Spleen (tissue), 7 donors: ENCODE measurements at regions not wholly inside any gene's neighbourhood (a gene's known extent, or its start where the extent isn't known, plus 50 kb on each side); places are given as distances from the start of the nearest gene placed in this dataset.

ENCODE experiments used
- CTCF ChIP-seq, 11 experiments: fragments of 200-600 bp in 7 of 11; fragments of 450-650 bp in 4 of 11; sonication (generic) in 4 of 11; IDR thresholded peaks in 8 of 11; conservative IDR thresholded peaks in 3 of 11; 1 replicate in 7 of 11; 2 replicates in 4 of 11; pipeline versions ENCODE4 v1.4.0 to v1.8.0; 2016 to 2021; ENCODE audit warnings: antibody characterized with exemption in 11 of 11, inconsistent platforms in 4 of 11, mild to moderate bottlenecking in 1 of 11
- POLR2A ChIP-seq, 3 donors: fragments of 450-650 bp; IDR thresholded peaks; one replicate each; pipeline ENCODE4 v1.5.1; 2017; ENCODE audit warnings: antibody characterized with exemption in 3 of 3, mild to moderate bottlenecking in 1 of 3
- donor health status: DM: no; HTN: no; CAD: no; lungs with moderate emphysema.
- donor health status: DM: no; HTN: no; CAD: no.
- donor health status: DM: no; HTN: no; CAD: no.

DNA sequence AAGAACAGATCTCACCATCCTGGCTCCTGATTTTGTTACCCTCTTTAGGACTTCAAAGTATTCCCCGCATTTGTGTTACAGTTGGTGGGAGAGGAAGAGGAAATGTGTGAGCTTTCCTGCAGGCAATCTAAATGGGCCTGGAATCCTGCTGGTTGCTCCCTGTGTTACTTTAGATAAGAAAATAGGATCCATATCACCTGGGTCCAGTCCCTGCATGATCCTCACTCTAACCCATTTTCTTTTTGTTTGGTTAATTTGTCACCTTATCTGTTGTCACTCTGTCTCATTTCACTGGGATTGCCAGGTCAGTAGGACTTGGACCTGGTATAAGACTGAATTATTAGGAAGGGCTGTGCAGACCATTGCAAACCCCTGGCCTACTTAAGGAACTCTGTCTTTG is 175.9 kb upstream of the GJE1 start:
- TF ChIP-seq CTCF (IDR thresholded peaks at IDR 0.05 in 8 of 11, conservative IDR thresholded peaks at IDR 0.05 in 3 of 11) (no peak), POLR2A (IDR thresholded peaks at IDR 0.05) (no peak)
